ENCODE measurements at regions not wholly inside any gene's neighbourhood (a gene's known extent, or its start where the extent isn't known, plus 50 kb on each side); places are given as distances from the start of the nearest gene placed in this dataset.

GRCh38 chr6:87936065-87936464, 111.6 kb upstream of the SPACA1 start:
- TF ChIP-seq CTCF (conservative IDR thresholded peaks at IDR 0.05; ENCODE audit: low read depth, low read length) (no peak), EZH2 (IDR thresholded peaks at IDR 0.05; ENCODE audit: borderline replicate concordance, low read depth, low read length, poor library complexity, severe bottlenecking) (no peak)
